SK-N-MC (cell line): ENCODE measurements at regions not wholly inside any gene's neighbourhood (a gene's known extent, or its start where the extent isn't known, plus 50 kb on each side); places are given as distances from the start of the nearest gene placed in this dataset.

Experiments
- DNase-seq: peaks from one replicate; pipeline ENCODE4 v3.0.0-alpha.2; 2011; ENCODE audit warnings: low read depth, low spot score
- H3K27ac ChIP-seq: fragments of 200-600 bp; sonication (generic); 2 replicates; pipeline ENCODE4 v1.5.1; 2016; ENCODE audit warnings: mixed run types
- H3K36me3 ChIP-seq: fragments of 200-600 bp; sonication (generic); 2 replicates; pipeline ENCODE4 v1.6.1; 2017; ENCODE audit warnings: antibody characterized with exemption, low read length, mixed read lengths; ENCODE audit not compliant: insufficient read depth
- H3K4me3 ChIP-seq: fragments of 200-600 bp; sonication (generic); 2 replicates; pipeline ENCODE4 v1.5.1; 2016
- H3K9ac ChIP-seq: fragments of 200-600 bp; sonication (generic); 2 replicates; pipeline ENCODE4 v1.8.0; 2017; ENCODE audit warnings: mixed run types, mixed read lengths; ENCODE audit not compliant: insufficient read length
- H3K9me3 ChIP-seq: fragments of 200-600 bp; sonication (generic); 2 replicates; pipeline ENCODE4 v1.6.1; 2017; ENCODE audit warnings: low read depth, mild to moderate bottlenecking, antibody characterized with exemption, low read length, moderate library complexity, mixed read lengths
- EZH2 ChIP-seq: fragments of 200-600 bp; sonication (generic); IDR thresholded peaks from one replicate; pipeline ENCODE4 v1.6.1; 2017; ENCODE audit warnings: antibody characterized with exemption
- FOXP2 ChIP-seq: optimal IDR thresholded peaks from 2 replicates; pipeline ENCODE3; 2011; ENCODE audit warnings: mild to moderate bottlenecking, moderate library complexity; ENCODE audit not compliant: insufficient read depth; ENCODE audit errors: extremely low read length, control extremely low read depth
- POLR2AphosphoS5 ChIP-seq: IDR thresholded peaks from 2 replicates; pipeline ENCODE4 v1.6.1; 2012; ENCODE audit warnings: mild to moderate bottlenecking, low read depth, low read length, borderline replicate concordance

- Histone ChIP-seq H3K36me3 (no peaks in the 10 kb centered on the region), H3K9me3 (no peaks in the 10 kb centered on the region), H3K27ac (no peak overlapping the region), H3K9ac (no peak overlapping the region), H3K4me3 (no peak overlapping the region)
- no peak for DNase-seq
- TF ChIP-seq POLR2AphosphoS5 (no peak), FOXP2 (no peak), EZH2 (no peak)
Measured at GRCh38 chr1:59006289-59006658, 222.4 kb upstream of the JUN start.

GRCh38 chr1:59006932-59007331 is 223.1 kb upstream of the JUN start:
- H3K4me3 ChIP-seq: no peak overlapping the region
- no peak for DNase-seq
- no peaks in the 10 kb centered on the region for H3K36me3 ChIP-seq
- H3K9me3 ChIP-seq: no peaks in the 10 kb centered on the region
- no peak overlapping the region for H3K27ac ChIP-seq
- H3K9ac ChIP-seq: no peak overlapping the region
- TF ChIP-seq POLR2AphosphoS5: no peak
- no peak for TF ChIP-seq EZH2
- no peak for TF ChIP-seq FOXP2

- no peaks in the 10 kb centered on the region for H3K9me3 ChIP-seq
- H3K4me3 ChIP-seq: no peak overlapping the region
- H3K36me3 ChIP-seq: no peaks in the 10 kb centered on the region
- H3K9ac ChIP-seq: no peak overlapping the region
- no peak for TF ChIP-seq POLR2AphosphoS5
- no peak for TF ChIP-seq EZH2
- TF ChIP-seq FOXP2: no peak
- no peak overlapping the region for H3K27ac ChIP-seq
- DNase-seq: no peak
Measured at GRCh38 chr1:59007429-59007819, 223.6 kb upstream of the JUN start.

GRCh38 chr1:59007820-59008598 is 224.2 kb upstream of the JUN start:
- H3K36me3 ChIP-seq: no peaks in the 10 kb centered on the region
- H3K4me3 ChIP-seq: no peak overlapping the region
- TF ChIP-seq EZH2: no peak
- no peak for TF ChIP-seq FOXP2
- no peak for TF ChIP-seq POLR2AphosphoS5
- no peak overlapping the region for H3K9ac ChIP-seq
- no peak overlapping the region for H3K27ac ChIP-seq
- no peak for DNase-seq
- no peaks in the 10 kb centered on the region for H3K9me3 ChIP-seq

- Histone ChIP-seq H3K27ac (no peak overlapping the region), H3K4me3 (no peak overlapping the region)
Measured at GRCh38 chr1:59008599-59009347, 224.9 kb upstream of the JUN start.

GRCh38 chr1:59011663-59012062 is 227.8 kb upstream of the JUN start:
- DNase-seq: no peak
- no peak overlapping the region for H3K4me3 ChIP-seq
- H3K36me3 ChIP-seq: no peaks in the 10 kb centered on the region
- H3K9ac ChIP-seq: no peak overlapping the region
- H3K9me3 ChIP-seq: no peaks in the 10 kb centered on the region
- TF ChIP-seq POLR2AphosphoS5 (no peak), EZH2 (no peak), FOXP2 (no peak)
- H3K27ac ChIP-seq: no peak overlapping the region

More at GRCh38 chr1:59008599-59009347, 224.9 kb upstream of the JUN start:
- Histone ChIP-seq H3K9ac (no peak overlapping the region), H3K9me3 (no peaks in the 10 kb centered on the region), H3K36me3 (no peaks in the 10 kb centered on the region)
- no peak for DNase-seq
- no peak for TF ChIP-seq POLR2AphosphoS5
- TF ChIP-seq FOXP2: no peak
- no peak for TF ChIP-seq EZH2

- Histone ChIP-seq H3K9ac (no peak overlapping the region), H3K4me3 (no peak overlapping the region), H3K36me3 (no peaks in the 10 kb centered on the region), H3K9me3 (no peaks in the 10 kb centered on the region), H3K27ac (no peak overlapping the region)
- TF ChIP-seq POLR2AphosphoS5 (no peak), FOXP2 (no peak), EZH2 (no peak)
- no peak for DNase-seq
Measured at GRCh38 chr1:59012378-59012777, 228.5 kb upstream of the JUN start.

- Histone ChIP-seq H3K9ac (peak overlapping the region; percentile 65), H3K9me3 (no peaks in the 10 kb centered on the region), H3K36me3 (no peaks in the 10 kb centered on the region), H3K4me3 (peak overlapping the region; percentile 63), H3K27ac (peak overlapping the region; percentile 94)
- no peak for TF ChIP-seq POLR2AphosphoS5
- no peak for TF ChIP-seq EZH2
- no peak for TF ChIP-seq FOXP2
- DNase-seq: no peak
Measured at GRCh38 chr1:59013276-59013927, 229.6 kb upstream of the JUN start.
